ENCODE measurements at regions not wholly inside any gene's neighbourhood (a gene's known extent, or its start where the extent isn't known, plus 50 kb on each side); places are given as distances from the start of the nearest gene placed in this dataset.

DNA sequence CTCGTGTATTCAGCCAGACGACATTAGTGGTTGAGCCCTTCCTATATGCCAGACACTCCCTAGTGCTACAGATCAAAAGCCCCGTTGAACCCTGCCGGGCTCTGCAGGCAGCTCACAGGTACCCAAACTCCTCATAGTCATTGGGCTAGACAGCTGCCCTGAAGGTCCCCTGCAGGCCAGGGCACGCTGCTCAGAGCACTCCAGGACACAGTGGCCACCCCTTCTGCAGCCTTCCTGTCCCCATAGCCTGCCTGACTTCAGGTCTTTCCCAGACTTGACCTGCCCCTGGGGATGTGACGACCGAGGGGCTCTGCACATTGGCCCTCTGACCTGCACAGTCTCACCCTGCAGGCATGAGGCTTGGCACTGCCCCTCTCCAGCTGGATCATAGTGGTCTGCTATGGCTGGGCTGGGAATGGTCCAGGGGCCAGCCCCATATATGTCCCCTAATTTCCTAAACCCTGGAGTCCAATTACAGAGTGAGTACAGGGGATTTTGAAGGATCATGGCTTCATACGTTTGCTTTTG lies 64.2 kb upstream of the UBAC2 start:
- Histone ChIP-seq H3K4me1 (no peaks in the 10 kb centered on the region), H3K36me3 (no peaks in the 10 kb centered on the region), H3K9me3 (replicated peaks) (no peaks in the 10 kb centered on the region), H3K27ac (no peak overlapping the region), H3K27me3 (no peaks in the 10 kb centered on the region), H3K4me3 (no peak overlapping the region)
- no peak for DNase-seq

DNA sequence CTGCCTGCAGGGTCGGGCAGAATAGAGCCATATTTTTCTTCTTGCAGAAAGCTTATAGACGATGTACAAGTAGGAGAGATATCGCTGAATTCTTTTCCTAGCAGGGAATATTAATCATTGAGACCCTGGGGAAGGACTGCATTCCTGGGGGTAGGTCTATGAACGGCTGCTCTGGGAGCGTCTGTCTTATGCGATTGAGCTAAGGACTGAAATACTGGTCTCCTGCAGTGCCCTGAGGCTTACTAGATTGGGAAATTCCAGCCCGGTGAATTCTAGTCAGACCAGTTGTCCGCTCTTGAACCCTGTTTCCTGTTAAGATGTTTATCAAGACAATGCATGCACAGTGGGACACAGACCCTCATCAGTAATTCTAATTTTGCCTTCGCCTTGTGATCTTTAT lies 59.8 kb upstream of the UBAC2 start:
- Histone ChIP-seq H3K27ac (no peak overlapping the region), H3K4me3 (no peak overlapping the region), H3K36me3 (no peaks in the 10 kb centered on the region), H3K4me1 (no peaks in the 10 kb centered on the region), H3K9me3 (replicated peaks) (no peaks in the 10 kb centered on the region), H3K27me3 (no peaks in the 10 kb centered on the region)
- no peak for DNase-seq

DNA sequence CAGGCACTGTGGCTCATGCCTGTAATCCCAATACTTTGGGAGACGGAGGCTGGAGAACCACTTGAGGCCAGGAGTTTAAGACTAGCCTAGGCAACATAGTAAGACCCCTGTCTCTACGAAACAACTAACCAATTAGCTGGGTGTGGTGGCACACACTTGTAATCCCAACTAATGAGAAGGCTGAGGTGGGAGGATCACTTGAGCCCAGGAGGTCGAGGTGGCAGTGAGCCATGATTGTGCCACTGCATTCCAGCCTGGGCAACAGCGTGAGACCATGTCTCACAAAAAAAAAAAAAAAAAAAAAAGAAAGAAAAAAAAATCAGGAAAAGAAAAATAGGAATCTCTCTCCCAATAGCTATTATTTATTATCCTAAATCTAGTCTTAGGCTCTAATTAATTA lies 56.8 kb upstream of the UBAC2 start:
- H3K27me3 ChIP-seq: no peaks in the 10 kb centered on the region
- no peak overlapping the region for H3K27ac ChIP-seq
- no peaks in the 10 kb centered on the region for H3K4me1 ChIP-seq
- no peak for DNase-seq
- no peaks in the 10 kb centered on the region for H3K9me3 ChIP-seq (replicated peaks)
- no peak overlapping the region for H3K4me3 ChIP-seq
- H3K36me3 ChIP-seq: no peaks in the 10 kb centered on the region

DNA sequence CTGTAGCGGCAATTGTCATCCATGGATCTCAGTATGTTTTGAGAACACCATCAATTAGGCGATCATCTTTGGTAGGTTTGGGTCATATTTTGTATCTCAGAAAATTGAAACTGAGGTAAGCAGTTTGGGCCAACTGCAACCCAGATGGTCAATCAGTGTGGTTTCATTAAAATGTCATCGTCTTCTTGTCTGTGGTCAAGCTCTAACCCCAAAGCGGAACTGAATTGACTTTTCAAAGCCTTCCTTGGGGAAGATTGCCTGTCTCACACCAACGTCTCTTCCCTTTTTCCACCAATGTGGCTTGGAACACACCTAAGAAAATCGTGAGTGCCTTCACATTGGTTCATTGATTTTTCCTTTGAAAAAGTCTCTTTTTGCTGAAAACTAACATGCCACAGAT lies 56.3 kb upstream of the UBAC2 start:
- Histone ChIP-seq H3K9me3 (replicated peaks) (no peaks in the 10 kb centered on the region), H3K27me3 (no peaks in the 10 kb centered on the region), H3K4me1 (no peaks in the 10 kb centered on the region), H3K27ac (no peak overlapping the region), H3K4me3 (no peak overlapping the region), H3K36me3 (no peaks in the 10 kb centered on the region)
- no peak for DNase-seq

DNA sequence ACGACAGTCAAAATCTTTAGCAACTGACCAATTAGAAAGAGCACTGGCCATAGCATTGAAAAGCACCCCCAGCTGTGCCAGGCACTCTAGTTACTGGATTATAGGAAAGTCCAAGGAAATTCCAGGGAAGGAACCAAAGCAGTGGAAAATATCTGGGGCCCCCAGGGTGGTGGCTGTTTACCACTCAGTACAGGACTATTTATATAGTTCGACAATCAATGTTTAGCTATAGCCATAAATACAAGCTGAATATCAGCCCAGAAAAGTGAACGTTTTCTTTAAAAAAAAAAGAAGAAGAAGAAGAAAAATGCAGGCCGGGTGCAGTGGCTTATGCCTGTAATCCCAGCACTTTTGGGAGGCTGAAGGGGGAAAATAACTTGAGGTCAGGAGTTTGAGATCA lies 55.2 kb upstream of the UBAC2 start:
- H3K4me3 ChIP-seq: no peak overlapping the region
- H3K27ac ChIP-seq: no peak overlapping the region
- no peaks in the 10 kb centered on the region for H3K9me3 ChIP-seq (replicated peaks)
- H3K36me3 ChIP-seq: no peaks in the 10 kb centered on the region
- H3K4me1 ChIP-seq: no peaks in the 10 kb centered on the region
- H3K27me3 ChIP-seq: no peaks in the 10 kb centered on the region
- DNase-seq: no peak

DNA sequence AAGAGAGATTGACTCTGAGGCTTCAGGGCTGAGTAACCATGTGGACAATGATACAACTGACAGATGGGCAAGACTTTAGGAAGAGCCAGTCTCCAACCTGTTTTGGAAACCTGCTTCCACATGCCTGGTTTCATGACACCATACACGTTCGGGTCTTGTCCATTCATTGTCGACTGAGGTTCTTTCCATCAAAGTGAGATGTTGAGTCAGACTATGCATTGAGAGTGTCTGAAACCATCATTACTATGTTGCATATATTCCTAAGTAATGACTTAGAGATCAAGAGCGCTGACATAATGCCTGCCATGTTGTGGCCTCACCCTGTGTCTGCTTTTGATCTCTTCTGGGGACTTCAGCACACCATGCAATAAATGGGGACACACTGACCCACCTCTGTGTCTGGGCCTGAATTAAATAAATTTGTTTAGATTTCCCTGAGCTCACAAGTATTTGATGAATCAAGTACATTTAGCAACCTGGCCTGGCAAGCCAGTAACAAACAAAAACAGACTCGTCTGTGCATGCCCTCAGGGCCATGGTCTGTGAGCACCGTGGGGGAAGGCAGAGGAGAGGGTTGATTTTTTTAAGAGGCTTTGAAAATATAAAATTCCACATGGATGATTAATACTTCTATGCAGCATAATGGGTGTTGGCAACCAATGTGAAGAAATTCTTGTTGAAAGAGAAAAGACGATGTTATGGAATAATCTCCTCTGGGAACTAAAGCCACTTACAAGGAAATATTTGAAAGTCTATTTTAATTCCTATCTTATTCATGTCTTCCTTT lies 49.9 kb upstream of the UBAC2 start:
- Histone ChIP-seq H3K4me1 (no peaks in the 10 kb centered on the region), H3K36me3 (no peaks in the 10 kb centered on the region), H3K27ac (no peak overlapping the region), H3K9me3 (replicated peaks) (no peaks in the 10 kb centered on the region), H3K27me3 (no peaks in the 10 kb centered on the region), H3K4me3 (no peak overlapping the region)
- no peak for DNase-seq
